GM19395 (cell line): ENCODE measurements at regions not wholly inside any gene's neighbourhood (a gene's known extent, or its start where the extent isn't known, plus 50 kb on each side); places are given as distances from the start of the nearest gene placed in this dataset.
"Not testable (repeated sequence)": the region's sequence is repeated elsewhere in the genome, so short reads cannot be mapped to it uniquely, and the experiment has no call there.

Experiments used
- ATAC-seq: cut with Tn5 transposase; IDR thresholded peaks from one replicate; pipeline ENCODE4 v1.9.1; 2021; ENCODE audit warnings: mild to moderate bottlenecking, moderate library complexity; ENCODE audit not compliant: unreplicated experiment

DNA sequence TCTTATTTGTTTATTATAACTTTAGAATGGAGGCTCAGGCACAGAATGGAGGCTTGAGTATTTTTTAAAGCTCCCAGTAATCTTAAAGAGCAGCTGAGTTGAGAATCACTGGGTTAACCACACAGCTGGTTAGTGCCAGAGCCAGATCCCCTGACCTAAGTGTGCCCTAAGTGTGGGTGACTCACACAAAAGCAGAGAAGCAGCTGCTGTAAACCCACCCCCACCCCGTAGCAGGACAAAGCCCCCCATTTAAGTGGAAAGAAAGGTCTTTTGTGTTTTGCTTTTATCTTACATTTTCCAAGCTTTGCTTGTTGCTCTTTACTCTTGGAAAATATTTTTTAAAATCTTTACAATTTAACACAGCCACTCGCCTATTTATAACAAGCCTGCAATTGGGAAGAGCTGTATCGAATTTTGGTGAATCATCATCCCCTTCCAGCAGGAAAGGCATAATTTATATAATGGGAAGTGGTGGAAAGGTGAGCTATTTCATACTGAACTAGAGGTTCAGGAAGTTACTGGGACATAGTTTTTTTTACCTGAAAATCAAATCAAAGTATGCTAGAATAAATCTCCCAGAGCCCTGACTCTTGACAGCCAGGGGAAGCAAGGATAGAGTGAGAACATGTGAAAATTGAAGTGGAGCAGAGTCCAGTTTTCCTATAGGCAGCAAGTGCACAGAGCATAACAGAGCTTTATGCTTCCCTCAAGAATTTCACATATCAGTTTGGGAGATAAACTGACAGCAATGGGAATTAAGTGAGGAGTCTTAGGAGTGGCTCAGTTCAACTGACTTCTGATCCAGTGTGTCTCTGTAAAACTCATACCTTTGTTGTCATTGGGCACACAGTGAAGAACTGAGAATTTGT is 405.7 kb downstream of the AASDHPPT start:
- no peak for ATAC-seq

DNA sequence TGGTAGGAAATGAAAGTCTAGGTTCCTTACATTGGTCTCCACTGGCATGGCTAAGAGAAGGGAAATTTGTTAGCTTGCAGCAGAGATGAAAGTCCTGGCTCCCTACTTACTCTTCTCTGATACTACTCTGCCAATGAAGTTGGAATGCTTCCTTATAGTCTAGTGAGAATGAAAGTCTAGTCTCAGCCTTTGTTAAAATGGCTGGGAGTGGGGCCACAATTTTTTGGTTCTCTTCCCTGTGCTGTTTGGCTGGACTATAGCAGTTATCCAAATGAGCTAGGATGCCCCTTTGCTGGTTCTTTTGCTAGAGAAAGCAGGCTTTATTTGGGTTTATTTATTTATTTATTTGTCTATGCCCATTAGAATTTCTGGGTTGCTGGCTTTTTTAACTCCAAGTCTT is 414.3 kb downstream of the AASDHPPT start:
- ATAC-seq = no peak

DNA sequence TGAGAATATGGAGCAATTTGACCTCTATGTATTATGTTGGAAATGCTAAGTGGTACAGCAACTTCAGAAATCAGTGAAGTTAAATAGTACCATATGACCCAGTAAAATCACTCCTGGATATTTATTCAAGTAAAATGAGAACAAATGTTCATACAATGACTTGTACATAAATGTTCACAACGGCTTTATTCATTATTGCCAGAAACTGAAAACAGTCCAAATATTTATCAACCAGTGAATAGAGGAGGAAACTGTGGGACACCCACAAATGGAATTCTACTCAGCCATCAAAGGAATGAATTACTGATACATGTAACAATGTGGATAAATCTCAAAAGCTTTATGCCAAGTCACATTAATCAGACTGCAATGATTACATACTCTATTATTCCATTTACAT is 416.3 kb downstream of the AASDHPPT start:
- no peak for ATAC-seq

DNA sequence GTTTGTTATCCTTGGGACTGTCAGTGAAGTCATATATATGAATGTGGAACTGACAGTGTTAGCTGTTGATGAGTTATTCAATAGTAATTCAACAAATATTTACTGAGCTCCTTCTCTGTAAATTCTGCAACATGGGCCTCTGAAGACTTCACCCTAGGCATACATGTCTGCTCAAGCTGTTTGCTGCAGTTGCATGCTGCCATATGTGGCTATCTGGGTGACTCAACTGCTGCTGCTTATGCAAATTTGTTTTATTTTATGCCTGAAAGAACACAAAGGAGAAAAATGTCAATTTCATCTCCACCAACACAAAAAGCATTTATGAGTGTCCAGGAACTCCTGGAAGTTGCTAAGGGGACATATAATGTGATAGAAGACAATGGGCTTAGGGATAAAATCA is 417.6 kb downstream of the AASDHPPT start:
- ATAC-seq = no peak

DNA sequence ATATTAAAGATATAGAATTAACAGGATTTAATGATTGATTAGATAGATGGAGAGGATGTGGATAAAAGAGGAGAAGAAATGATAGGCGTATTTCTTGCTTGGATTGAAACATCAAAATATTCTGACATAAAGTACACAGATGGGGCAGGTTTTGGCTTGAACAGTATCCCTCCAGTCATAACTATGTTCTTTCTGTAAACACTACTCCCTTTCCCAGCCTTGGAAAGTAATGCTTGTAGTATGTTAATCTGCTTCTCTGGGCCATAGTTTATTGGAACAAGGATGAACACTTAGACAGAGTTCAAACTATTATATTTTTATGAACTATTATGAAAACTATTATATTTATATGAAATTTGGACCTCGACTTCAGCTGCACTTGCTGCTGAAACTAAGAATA is 419.2 kb downstream of the AASDHPPT start:
- ATAC-seq = no peak

DNA sequence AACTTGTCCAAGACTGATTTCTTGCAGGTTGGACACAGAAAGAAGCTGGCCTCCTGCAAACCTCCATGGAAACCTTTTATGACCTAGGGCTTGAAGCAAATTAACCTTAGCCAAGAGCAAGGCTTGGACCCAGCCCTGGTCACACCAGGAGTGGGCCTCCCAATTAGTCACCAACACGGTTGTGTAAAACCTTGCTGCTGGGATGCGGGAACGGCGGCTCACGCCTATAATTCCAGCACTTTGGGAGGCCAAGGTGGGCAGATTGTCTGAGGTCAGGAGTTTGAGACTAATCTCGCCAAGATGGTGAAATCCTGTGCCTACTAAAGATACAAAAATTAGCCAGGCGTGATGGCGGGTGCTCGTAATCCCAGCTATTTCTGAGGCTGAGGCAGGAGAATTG is 419.9 kb downstream of the AASDHPPT start:
- no peak for ATAC-seq

DNA sequence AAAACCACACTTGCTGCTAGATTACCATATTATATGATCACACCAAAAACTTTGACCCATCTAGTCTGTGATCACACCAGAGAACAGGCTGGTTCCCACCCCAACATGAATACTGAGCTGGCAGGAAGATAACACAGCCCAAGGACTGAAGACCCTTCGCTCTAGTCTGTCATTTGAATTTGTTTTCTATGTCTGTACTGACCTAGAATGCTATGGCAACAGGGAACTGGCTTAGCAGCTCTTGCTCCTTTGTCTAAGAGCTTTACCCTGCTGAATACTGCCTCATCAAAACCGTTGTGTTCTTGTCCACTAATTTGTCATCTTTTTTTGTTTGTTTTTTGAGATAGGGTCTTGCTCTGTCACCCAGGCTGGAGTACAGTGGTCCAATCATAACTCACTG is 420.4 kb downstream of the AASDHPPT start:
- no peak for ATAC-seq

DNA sequence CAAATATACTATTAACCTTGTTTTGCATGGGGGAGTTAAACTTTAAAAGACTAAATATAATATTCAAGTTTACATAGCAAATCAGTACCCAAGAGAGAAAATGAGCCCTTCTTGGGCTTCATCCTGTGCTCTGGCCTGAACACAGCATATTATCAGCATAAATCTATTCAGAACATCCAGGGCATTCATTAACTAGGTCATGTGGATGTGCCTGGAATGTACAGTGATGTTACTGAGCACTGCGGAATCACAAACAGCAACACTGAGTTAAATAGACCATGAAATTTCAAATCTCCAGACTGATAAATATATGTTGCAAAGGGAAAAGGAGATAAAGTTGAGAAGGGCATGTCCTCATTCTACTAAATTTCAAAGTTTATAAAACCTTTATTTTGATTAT is 426.4 kb downstream of the AASDHPPT start:
- no peak for ATAC-seq

DNA sequence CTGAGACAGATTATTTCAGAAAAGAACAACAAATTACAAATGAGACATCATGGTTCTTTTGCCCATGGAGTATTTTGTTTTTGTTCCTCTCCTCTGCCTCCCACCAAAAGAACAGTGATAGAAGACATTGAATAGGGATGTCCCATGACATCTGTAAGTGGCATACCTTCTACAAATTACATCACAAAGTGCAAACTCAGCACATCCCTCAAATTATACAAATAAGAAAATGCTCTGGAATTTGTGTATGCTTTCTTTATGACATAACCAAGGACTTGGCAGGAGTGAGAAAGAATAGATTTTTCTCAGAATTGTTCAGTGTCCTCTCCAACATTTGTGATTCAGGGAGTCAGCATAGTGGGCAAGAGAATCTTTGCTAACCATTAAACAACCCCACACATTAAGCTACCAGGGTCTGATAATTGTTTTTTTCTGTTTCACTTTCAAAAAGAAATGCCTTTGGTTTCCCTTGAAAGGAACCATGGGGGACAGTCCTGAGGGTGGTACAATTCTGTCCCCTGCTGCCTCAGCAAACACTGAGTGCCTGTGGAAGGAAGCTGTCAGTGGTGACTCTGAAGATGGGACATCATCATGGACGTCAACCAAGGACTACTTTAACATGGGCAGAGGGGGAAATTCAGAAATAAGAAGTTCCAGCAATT is 430.3 kb downstream of the AASDHPPT start:
- ATAC-seq = no peak

DNA sequence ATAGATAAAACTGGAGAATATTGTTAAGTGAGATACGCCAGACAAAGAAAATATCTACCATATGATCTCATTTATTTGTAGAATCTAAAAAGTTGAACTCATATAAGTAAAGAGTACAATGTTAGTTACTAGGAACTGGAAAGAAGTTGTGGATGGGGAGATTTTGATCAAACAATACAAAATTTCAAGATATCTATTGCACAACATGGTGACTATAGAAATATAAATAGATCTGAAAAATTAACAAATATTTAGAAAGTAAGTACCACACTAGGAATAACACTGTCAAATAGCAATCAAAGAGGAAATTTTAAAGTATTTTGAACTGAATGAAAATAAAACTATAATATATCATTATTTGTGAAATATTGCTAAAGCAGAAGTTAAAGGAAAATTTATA is 437.2 kb downstream of the AASDHPPT start:
- no peak for ATAC-seq

DNA sequence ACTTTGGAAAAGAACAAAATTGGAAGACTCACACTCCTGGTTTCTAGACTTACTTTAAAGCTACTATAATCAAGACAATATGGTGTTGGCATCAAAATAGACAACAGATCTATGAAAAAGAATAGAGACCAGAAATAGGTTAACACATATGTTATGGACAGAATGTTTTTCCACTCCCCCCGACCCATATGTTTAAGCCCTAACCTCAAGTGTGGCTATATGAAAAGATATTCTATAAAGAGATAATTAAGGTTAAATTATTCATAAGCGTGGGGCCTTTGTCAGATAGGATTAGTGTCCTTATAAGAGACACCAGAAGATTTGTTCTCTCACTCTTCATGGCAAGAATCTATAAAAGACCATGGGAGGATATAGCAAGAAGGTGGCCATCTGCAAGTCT is 440.0 kb downstream of the AASDHPPT start:
- ATAC-seq = no peak

DNA sequence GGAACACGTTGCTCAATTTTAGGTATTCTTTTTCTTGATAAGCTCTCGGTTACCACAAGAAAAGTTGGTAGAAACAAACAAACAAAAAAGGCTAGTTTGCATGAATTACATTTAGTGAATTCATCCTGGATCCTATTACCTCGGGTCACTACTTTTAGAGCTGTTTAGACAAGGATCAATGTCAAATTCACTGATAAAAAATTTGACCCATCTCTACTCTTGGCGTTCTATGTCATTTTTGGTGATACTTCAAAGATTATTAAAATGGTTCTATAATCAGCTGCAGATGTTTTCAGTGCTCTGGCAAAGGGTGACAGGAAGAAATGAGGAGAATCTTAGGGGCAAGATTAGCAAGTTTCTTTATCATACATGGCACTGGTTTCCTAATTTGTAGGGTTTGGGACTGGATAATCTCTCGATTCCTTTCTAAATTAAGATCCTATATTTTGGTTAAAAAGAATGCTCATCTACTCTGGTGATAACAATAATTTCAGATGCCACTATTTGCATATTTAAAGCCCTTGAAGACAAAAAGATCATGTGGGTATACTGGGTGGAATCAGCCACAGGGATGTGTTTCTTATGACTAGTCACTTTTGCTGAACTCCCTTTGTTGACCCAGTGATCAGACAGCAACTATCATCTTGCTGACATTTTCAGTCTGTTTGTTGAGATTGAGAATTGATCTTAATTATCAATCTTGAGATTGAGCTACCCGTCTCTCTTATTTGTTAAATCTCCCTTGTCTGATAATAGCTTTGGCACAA is 442.9 kb downstream of the AASDHPPT start:
- no peak for ATAC-seq

DNA sequence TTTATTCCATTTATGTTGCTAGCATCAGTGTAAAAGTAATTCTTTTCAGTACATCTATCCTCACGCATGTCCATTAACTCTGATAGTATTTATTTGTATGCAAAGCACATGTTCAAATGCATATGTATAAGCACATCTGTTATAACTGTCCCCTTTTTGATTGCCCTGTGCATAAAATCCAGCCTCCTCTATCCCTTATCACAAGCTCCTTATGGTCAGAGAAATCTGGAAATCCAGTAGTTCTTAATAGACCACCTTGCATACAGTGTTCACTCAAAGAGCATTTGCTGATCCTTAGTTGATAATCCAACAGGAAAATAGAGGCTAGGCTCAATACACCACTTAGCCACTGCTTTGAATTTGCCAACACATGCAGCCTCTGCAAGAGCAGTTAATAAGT is 443.5 kb downstream of the AASDHPPT start:
- no peak for ATAC-seq

DNA sequence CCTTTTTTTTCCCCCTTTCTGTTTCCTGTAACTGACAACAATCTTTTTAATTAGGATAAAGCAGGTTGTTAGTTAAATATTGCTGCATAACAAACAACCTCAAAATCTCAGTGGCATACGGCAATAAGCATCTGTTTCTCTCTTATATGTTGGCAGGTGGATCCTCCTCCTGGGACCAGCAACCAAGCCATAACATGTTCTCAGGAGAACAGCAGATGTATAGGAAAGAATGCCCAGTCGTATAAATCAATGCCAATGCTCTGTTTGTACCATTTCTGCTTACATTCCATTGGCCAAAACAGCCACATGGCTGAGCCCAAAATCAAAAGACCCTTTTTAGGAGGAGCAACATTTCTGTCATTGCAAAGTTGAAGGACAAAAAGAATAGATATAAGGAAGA is 445.7 kb downstream of the AASDHPPT start:
- ATAC-seq = no peak

DNA sequence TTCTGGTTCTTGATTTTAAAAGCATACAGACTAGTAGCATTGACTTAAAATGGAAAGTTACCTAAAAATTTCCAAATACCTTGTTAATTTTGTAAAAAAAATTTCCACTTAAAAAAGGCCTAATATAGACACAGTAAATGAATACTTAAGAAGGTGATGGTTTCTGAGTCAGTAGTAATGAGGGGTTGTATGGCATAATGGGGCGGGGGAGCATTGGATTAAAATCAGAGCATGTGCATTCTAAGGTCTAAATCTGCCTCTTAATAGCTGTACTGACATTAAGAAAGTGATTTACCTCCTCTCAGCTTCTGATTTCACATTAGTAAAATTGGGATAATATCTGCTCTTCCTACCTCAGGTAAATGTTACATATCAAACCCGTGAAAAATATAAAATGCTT is 446.5 kb downstream of the AASDHPPT start:
- no peak for ATAC-seq

DNA sequence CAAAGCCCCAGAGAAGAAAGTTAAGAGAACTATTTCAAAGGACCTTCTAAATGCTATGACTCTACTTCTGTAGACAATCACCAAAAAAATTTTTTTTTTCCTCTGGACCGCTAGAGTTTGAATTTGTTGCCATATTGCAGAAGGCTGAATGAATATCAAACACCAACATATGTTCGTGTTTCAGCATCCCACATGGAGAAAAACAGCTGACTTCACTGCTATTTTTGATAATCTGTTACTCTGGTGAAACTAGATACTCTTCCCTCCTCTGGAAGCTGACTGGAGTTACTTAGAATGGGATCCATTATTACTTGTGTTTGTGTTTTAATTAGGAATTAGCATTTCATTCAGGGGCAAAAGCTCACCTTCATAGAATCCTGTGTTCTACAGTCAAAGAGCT is 447.0 kb downstream of the AASDHPPT start:
- ATAC-seq = no peak

DNA sequence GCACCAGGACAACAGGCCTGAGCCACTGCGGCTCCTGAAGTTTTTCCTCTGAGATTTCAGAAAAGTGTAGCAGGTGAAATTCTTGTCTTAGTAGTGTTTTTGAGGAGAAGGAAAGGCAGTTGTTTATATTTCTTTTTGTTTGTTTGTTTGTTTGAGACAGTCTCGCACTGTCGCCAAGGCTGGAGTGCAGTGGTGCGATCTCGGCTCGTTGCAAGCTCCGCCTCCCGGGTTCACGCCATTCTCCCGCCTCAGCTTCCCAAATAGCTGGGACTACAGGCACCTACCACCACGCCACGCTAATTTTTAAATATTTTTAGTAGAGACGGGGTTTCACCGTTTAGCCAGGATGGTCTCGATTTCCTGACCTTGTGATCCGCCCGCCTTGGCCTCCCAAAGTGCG is 454.2 kb downstream of the AASDHPPT start:
- ATAC-seq = not testable (repeated sequence)

DNA sequence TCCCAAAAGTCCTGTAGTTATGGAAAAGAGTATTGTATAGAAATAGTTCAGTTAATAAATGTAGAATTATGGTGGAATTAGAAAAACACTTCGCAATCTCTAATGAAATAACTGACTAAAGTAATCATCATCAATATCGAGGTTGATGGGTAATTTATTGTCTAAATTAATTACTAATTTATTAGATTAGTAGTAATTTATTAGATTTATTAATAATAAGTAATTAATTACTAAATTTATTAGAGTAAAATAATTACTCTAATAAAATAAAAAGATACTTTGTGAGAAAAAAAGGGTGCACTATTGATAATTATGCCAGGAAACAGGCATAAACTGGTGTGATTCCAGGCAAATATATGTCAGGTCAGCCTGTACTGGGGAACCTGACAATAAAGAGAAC is 455.6 kb downstream of the AASDHPPT start:
- no peak for ATAC-seq

DNA sequence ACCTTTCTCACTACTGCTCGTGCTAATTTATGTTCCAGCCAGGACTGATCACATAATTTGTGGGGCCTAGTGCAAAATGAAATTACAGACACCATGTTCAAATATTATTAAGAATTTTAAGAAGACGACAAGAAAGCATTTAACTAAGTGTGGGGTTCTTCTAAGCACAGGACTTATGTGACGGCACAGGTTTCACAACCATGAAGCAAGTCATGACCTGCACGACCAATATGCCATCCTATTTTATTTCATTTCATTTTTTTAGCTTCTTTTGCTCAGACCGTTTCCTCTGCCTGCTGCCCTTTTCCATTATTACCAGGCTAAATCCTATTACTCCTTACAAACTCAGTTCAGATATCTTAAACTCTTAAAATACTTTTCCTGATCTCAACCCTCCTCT is 462.5 kb downstream of the AASDHPPT start:
- no peak for ATAC-seq

DNA sequence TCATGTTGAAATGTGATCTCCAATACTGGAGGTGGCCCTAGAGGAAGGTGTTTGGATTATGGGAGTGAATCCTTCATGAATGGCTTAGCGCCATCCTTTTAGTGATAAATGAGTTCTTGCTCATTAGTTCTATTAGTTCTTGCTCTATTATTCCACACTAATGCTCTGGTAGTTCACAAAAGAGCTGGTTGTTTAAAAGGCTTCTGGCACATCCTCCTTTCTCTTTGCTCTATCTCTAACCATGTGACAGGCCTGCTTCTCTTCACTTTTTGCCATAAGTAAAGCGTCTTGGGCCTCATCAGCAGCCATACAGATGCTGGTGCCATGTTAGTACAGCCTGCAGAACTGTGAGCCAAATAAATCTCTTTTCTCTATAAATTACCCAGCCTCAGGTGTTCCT is 469.9 kb downstream of the GUCY1A2 start:
- no peak for ATAC-seq

DNA sequence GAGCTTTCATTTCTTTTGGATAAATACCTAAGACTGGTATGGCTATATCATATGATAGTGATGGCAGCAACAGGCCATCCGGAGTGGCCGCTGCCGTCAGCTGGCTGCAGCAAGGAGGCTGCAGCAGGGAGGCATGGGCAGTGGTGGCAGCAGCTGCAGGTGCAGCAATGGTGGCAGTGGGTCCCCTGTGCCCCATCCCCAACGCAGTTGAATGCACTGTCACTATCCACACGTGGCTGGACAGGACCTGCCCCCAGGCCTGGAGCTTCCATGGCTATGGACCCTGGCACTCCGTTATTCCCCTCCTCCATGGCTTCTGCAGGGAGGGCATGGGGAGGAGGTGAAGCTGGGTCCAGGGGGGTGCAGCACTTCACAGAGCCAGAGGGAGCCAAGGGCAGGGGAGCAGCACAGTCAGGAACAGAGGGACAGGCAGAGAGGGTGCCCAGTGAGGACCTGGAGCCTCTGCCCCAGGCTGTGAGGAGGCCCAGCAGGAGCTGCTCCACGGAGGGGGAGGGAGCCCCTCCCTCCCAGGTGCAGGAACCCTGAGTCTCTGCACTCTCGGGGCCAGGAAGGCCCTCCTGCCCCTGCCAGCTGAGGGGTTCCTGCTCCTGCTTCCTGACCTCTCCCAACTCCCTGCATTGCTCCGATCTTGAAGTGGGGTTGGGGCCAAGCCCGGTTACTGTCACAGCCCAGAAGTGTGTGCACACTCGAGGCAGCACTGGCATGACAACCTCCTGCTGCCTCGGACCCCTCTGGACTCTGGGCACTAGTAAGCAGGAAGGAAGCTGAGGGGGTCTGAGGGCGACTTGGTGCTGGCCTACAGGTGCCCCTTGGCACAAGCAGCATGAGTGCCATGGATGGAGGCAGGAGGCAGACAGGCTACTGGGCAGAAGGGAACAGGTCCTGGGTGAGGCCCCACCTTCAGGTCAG is 466.3 kb downstream of the GUCY1A2 start:
- ATAC-seq = no peak
